ENCODE measurements at regions not wholly inside any gene's neighbourhood (a gene's known extent, or its start where the extent isn't known, plus 50 kb on each side); places are given as distances from the start of the nearest gene placed in this dataset.

DNA sequence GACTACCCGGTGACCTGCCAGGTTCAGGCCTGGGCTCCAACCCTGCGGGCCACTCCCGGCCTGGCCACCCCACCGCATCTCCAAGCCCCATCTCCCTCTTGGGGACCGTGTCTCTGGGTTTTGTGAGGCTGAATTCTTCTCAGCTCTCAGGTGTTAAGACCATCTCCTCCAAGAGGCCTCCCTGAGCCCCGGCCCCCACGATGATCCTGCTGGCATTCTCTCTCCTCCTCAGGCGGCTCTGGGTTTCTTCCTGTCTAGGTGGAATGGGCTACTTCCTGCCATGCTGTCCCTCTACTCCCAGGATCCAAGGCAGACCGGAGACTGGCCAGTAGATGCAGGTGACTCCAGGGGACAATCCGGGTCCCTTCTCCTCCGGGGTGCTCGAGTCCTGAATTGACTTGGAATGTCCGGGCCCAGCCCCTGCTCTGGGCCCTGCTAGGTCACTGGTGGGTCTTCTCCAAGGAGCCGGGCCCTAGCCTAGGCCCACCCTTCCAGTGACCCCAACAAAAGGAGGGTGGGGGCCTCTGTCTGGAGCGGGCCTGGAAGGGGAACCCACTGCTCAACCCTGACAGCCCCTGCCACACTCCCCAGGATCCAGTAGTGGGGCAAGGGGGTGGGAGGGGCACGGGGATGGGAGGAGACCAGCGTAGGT is 219.8 kb downstream of the C9orf50 start:
- TF ChIP-seq FOXP2 (optimal IDR thresholded peaks at IDR 0.05; ENCODE audit: control extremely low read depth, extremely low read length, insufficient read depth) (no peak), POLR2AphosphoS5 (IDR thresholded peaks at IDR 0.05; ENCODE audit: borderline replicate concordance, low read depth, low read length) (no peak), EZH2 (IDR thresholded peaks at IDR 0.05) (no peak)
- Histone ChIP-seq H3K36me3 (ENCODE audit: insufficient read depth, low read length) (no peaks in the 10 kb centered on the region), H3K9ac (ENCODE audit: insufficient read length) (no peak overlapping the region), H3K4me3 (no peak overlapping the region), H3K9me3 (ENCODE audit: low read depth, low read length) (no peaks in the 10 kb centered on the region), H3K27ac (peak overlapping the region; percentile 84)
- DNase-seq (ENCODE audit: low read depth, low spot score): no peak

DNA sequence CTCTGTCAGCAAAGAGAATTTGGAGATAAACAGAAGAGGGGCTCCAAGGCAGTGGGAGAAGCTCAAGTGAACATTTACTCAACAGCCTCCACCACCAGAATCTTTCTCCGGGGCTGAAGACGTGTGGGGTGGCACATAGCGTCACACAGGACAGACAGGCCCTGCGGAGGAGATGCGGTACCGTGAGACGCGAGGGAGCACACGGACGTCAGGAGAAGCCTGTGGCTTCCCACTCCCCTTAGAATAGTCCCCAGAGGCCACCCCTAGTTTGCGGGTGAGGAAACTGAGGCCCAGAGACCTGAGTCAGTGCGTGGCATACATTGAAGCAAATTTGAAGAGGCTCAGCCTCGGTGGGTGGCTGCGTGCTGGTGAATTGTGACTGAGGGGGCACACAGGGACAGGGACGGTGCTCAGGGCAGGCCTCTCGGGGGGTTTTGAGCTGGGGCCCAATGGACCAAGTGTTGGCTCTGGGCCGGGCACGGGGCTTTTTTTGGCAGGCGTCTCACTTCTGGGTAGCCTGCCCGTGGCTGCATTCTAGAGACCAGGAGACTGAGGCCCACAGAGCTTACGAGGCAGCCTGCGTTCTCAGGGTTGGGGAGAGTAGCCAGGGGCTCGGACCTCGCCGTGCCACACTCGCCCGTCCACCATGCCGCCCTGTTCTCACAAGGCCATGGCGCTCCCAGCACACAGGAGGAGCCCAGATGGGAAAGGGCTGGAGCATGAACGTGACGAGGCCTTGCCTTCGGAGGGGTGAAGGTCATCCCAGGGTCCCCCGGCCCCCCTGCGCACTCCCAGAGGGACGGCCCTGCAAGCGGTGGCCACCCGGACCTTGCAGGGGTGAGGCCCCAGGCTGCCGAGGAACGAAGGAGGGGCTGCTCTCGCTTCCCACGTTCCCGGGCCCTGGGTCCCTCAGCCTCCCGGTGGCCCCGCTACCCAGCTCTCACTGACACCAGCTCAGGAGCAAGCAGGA is 220.6 kb downstream of the C9orf50 start:
- Histone ChIP-seq H3K4me3 (no peak overlapping the region), H3K9ac (ENCODE audit: insufficient read length) (peak overlapping the region; percentile 19), H3K27ac (peak overlapping the region; percentile 84), H3K9me3 (ENCODE audit: low read depth, low read length) (no peaks in the 10 kb centered on the region), H3K36me3 (ENCODE audit: insufficient read depth, low read length) (no peaks in the 10 kb centered on the region)
- no peak for DNase-seq (ENCODE audit: low read depth, low spot score)
- TF ChIP-seq POLR2AphosphoS5 (IDR thresholded peaks at IDR 0.05; ENCODE audit: borderline replicate concordance, low read depth, low read length) (no peak), FOXP2 (optimal IDR thresholded peaks at IDR 0.05; ENCODE audit: control extremely low read depth, extremely low read length, insufficient read depth) (no peak), EZH2 (IDR thresholded peaks at IDR 0.05) (no peak)

DNA sequence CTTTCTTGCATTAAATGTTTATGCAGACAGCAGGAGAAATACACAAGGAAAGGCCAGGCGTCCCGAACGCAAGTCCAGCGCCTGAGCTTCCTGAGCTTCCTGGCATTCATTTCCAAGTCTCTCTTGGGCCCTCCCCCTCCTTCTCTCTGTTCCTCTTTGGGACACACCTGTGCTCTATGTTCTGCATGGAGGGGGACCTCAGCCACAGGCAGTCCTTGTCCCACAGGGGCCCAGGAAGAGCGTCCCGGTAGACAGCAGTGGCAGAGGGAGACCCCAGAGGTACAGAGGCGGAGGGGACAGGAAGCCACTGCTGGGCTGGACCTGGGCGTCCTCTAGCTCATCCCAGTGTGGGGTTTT is 221.3 kb downstream of the C9orf50 start:
- Histone ChIP-seq H3K36me3 (ENCODE audit: insufficient read depth, low read length) (no peaks in the 10 kb centered on the region), H3K9me3 (ENCODE audit: low read depth, low read length) (no peaks in the 10 kb centered on the region), H3K9ac (ENCODE audit: insufficient read length) (peak overlapping the region; percentile 19), H3K27ac (peak overlapping the region; percentile 84), H3K4me3 (peak overlapping the region; percentile 62)
- no peak for TF ChIP-seq POLR2AphosphoS5 (IDR thresholded peaks at IDR 0.05; ENCODE audit: borderline replicate concordance, low read depth, low read length)
- TF ChIP-seq EZH2 (IDR thresholded peaks at IDR 0.05): no peak
- TF ChIP-seq FOXP2 (optimal IDR thresholded peaks at IDR 0.05; ENCODE audit: control extremely low read depth, extremely low read length, insufficient read depth): no peak
- DNase-seq (ENCODE audit: low read depth, low spot score): no peak

DNA sequence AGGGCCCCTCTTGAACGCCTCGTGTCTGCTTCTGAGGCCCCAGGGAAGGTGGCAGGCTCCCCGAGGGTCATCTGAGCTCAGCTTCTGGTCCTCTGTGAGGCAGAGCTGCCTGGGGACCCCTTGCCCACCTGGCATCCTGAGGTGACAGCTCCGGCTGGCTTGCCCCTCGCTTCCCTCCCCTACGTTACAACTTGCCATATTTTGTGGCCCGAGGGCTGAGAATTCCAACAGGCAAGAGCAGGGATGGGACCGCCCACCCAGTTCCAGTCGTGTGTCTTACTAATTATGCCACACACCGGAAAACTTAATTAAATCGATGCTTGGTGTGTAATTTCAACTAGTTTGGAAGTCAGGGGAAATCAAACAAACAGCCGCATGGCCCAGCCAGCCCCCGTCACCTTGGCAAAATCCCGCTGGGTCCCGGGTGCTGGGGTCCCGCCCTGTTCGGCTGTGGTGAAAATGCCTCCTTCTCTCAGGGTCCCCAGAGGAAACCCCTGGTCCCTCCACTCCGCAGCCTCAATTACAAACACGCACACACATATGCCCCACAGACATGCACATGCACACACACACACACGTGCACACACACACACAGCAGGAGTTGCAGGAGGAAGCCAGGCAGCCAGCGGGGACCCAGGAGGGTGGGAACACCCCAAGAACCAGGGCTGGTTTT is 221.0 kb upstream of the IER5L start:
- Histone ChIP-seq H3K9ac (ENCODE audit: insufficient read length) (peak overlapping the region; percentile 19), H3K27ac (peak overlapping the region; percentile 84)
- peak; percentile 23; the same call in 1 of the 2 replicates for TF ChIP-seq POLR2AphosphoS5 (IDR thresholded peaks at IDR 0.05; ENCODE audit: borderline replicate concordance, low read depth, low read length)
- no peak for TF ChIP-seq FOXP2 (optimal IDR thresholded peaks at IDR 0.05; ENCODE audit: control extremely low read depth, extremely low read length, insufficient read depth)
- TF ChIP-seq EZH2 (IDR thresholded peaks at IDR 0.05): no peak

DNA sequence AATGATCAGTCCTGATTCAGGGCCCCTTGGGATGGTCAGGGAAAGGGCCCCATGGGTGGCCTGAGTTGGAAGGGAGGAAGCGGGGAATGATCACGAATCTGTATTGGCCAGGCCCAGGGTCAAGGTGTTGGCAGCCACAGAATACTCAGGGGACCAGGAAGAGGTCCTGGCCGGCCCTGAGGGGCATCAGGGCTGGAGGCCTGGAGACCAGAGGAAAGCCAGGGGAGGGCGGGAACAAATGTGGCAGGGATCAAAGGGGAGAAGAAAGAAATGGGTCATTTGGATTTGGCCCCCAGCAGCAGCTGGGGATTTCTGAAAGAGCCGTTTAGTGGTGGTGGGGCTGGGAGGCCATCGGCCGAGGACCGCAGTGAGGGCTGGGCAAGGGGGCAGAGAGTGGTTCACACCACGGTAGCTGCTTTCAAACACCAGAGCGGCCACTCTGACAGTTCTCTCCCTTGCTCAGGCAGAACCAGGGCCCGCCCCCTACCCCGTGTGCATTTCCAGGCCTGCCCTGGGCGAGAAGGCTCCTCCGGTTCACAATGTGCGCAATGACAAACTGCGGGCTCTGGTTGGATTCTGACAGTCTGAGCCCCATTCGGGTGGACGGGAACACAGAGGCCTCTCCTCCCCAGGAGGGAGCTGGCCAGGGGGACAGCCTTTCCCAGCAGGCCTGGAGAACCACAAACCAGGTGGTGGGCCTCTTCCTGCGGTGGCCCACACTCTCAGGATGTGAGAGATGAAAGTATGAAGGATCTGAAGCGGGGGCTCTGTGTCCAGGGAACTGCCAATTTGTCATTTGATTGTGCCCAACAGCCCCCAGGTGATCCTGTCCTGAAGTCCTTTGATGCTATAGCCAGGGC is 220.3 kb upstream of the IER5L start:
- Histone ChIP-seq H3K27ac (peak overlapping the region; percentile 84; the same call in 1 of the 2 replicates), H3K4me3 (peak overlapping the region; percentile 62; the same call in 1 of the 2 replicates), H3K36me3 (ENCODE audit: insufficient read depth, low read length) (no peaks in the 10 kb centered on the region), H3K9me3 (ENCODE audit: low read depth, low read length) (no peaks in the 10 kb centered on the region), H3K9ac (ENCODE audit: insufficient read length) (no peak overlapping the region)
- no peak for DNase-seq (ENCODE audit: low read depth, low spot score)
- no peak for TF ChIP-seq POLR2AphosphoS5 (IDR thresholded peaks at IDR 0.05; ENCODE audit: borderline replicate concordance, low read depth, low read length)
- TF ChIP-seq EZH2 (IDR thresholded peaks at IDR 0.05): no peak
- TF ChIP-seq FOXP2 (optimal IDR thresholded peaks at IDR 0.05; ENCODE audit: control extremely low read depth, extremely low read length, insufficient read depth): no peak

More for the DNA sequence above, 221.0 kb upstream of the IER5L start:
- Histone ChIP-seq H3K9me3 (ENCODE audit: low read depth, low read length) (no peaks in the 10 kb centered on the region), H3K36me3 (ENCODE audit: insufficient read depth, low read length) (no peaks in the 10 kb centered on the region), H3K4me3 (peak overlapping the region; percentile 62)
- no peak for DNase-seq (ENCODE audit: low read depth, low spot score)

DNA sequence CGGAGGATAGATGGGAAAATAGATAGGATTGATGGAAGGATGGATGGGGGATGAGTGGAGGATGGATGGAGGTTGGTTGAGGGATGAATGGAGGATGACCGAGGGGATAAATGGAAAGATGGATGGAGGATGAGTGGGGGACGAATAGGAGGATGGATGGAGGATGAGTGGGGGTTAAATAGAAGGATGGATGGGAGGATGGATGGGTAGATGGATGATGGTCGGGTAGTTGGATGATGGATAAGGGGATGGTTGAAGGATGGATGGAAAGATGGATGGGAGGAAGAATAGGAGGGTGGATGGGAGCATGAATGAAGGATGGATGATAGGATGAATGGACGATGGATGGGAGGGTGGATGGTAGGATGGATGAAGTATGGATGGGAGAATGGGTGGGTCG is 219.3 kb upstream of the IER5L start:
- Histone ChIP-seq H3K4me3 (no peak overlapping the region), H3K27ac (no peak overlapping the region), H3K9me3 (ENCODE audit: low read depth, low read length) (no peaks in the 10 kb centered on the region), H3K9ac (ENCODE audit: insufficient read length) (no peak overlapping the region), H3K36me3 (ENCODE audit: insufficient read depth, low read length) (no peaks in the 10 kb centered on the region)
- no peak for TF ChIP-seq FOXP2 (optimal IDR thresholded peaks at IDR 0.05; ENCODE audit: control extremely low read depth, extremely low read length, insufficient read depth)
- no peak for TF ChIP-seq EZH2 (IDR thresholded peaks at IDR 0.05)
- DNase-seq (ENCODE audit: low read depth, low spot score): no peak

DNA sequence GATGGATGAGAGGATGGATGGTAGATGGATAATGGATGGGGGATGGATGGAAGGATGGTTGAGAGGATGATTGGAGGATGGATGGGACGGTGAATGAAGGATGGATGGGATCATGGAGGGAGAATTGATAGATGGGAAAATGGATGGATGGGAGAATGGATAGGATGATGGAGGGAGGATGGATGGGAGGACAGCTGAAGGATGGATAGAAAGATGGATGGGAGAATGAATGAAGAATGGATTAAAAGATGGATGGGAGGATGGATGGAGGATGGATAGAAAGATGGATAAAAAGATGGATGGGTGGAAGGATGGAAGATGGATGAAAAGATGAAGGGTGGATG is 218.3 kb upstream of the IER5L start:
- no peak for DNase-seq (ENCODE audit: low read depth, low spot score)
- H3K27ac ChIP-seq: no peak overlapping the region
- H3K4me3 ChIP-seq: no peak overlapping the region
- H3K9ac ChIP-seq (ENCODE audit: insufficient read length): no peak overlapping the region
- TF ChIP-seq POLR2AphosphoS5 (IDR thresholded peaks at IDR 0.05; ENCODE audit: borderline replicate concordance, low read depth, low read length) (no peak), FOXP2 (optimal IDR thresholded peaks at IDR 0.05; ENCODE audit: control extremely low read depth, extremely low read length, insufficient read depth) (no peak), EZH2 (IDR thresholded peaks at IDR 0.05) (no peak)
- H3K9me3 ChIP-seq (ENCODE audit: low read depth, low read length): no peaks in the 10 kb centered on the region
- H3K36me3 ChIP-seq (ENCODE audit: insufficient read depth, low read length): no peaks in the 10 kb centered on the region
